ENCODE measurements at regions not wholly inside any gene's neighbourhood (a gene's known extent, or its start where the extent isn't known, plus 50 kb on each side); places are given as distances from the start of the nearest gene placed in this dataset.

DNA sequence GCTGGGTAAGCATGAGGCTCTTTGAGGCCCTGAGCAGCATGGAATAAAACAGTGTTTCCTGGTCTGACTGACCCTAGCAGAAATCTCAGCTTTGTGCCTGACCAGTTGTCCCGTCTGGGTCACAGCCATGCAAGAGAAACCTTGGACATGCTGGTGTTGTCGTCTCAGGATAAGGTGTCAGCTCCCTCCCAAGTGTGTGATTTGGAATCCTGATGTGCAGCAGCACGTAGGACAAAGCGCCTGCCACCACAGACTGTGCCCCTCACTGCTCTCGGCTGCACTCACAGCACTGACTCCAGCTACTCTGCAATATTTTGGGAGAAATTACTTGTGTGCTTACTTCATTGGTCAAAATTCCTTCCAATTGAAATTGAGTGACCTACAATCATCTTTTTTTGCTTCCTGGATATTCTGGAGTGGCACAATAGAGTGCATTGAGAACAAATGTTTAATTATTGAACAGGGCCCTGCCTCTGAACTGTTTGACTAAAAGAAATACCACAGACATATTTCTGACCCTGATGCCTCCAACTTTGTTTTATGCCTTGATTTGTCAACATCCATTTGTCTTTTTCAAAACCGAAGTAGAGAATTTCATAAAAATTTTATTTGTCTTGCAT, 352.4 kb downstream of the SOCS6 start:
- H3K9me3 ChIP-seq (ENCODE audit: control insufficient read depth in 2 of 2, low read length in 2 of 2): no peaks in the 10 kb centered on the region
- H3K27me3 ChIP-seq (ENCODE audit: control insufficient read depth in 1 of 2, insufficient read depth in 2 of 2, low read length in 2 of 2): no peaks in the 10 kb centered on the region
- no peaks in the 10 kb centered on the region for H3K36me3 ChIP-seq (ENCODE audit: control insufficient read depth in 2 of 2, insufficient read depth in 2 of 2, low read length in 2 of 2)
- no peak overlapping the region for H3K27ac ChIP-seq (ENCODE audit: low read length)
- no peaks in the 10 kb centered on the region for H3K4me1 ChIP-seq (ENCODE audit: control insufficient read depth, insufficient read depth, low read length)
- no peak overlapping the region for H3K9ac ChIP-seq (ENCODE audit: low read length in 2 of 2)
- H3K4me3 ChIP-seq (ENCODE audit: low read length in 2 of 2): no peak overlapping the region

DNA sequence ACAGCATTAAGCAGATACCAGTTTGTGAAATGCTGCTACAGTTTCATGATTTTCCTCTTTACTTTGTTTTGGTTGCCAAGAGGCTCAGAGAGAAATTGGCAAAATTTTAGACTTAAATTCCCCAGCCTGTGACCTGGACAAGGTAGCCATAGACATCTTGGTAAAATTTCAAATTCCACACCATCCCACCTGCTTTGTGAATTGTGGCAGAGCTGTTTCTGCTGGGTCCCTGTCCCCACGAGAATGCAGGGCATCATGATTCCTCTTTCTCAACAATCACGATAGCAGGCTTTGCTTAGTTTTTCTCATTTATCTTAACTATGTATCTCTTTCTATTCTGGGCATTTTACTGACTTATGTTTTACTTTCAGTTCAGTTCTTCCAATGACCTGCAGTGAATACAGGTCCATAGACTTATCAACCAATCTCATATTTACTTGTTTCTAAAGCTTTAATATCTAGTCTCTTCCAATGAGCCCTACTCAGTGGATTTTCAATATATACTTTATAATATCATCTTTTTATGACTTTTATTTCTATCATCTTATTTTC, 351.6 kb downstream of the SOCS6 start:
- no peak overlapping the region for H3K4me3 ChIP-seq (ENCODE audit: low read length in 2 of 2)
- H3K27ac ChIP-seq (ENCODE audit: low read length): no peak overlapping the region
- no peaks in the 10 kb centered on the region for H3K9me3 ChIP-seq (ENCODE audit: control insufficient read depth in 2 of 2, low read length in 2 of 2)
- H3K4me1 ChIP-seq (ENCODE audit: control insufficient read depth, insufficient read depth, low read length): no peaks in the 10 kb centered on the region
- no peak overlapping the region for H3K9ac ChIP-seq (ENCODE audit: low read length in 2 of 2)
- no peaks in the 10 kb centered on the region for H3K36me3 ChIP-seq (ENCODE audit: control insufficient read depth in 2 of 2, insufficient read depth in 2 of 2, low read length in 2 of 2)
- no peaks in the 10 kb centered on the region for H3K27me3 ChIP-seq (ENCODE audit: control insufficient read depth in 1 of 2, insufficient read depth in 2 of 2, low read length in 2 of 2)

DNA sequence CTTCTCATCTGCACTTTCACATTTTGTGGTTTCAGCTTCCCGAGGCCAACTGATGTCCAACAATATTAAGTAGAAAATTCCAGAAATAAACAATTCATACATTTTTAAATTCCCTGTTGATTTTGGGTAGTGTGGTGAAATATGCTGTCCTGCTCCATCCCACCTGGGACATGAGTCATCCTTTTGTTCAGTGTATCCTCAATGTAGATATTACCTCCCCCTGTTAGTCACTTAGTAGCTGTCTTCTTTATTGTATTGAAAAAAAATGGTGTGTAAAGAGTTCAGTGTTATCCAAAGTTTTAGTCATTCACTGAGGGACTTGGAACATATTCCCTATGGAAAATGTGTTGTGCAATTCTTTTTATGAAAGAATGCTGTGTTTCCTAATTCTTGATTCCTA, 348.1 kb downstream of the SOCS6 start:
- no peaks in the 10 kb centered on the region for H3K9me3 ChIP-seq (ENCODE audit: control insufficient read depth in 2 of 2, low read length in 2 of 2)
- no peaks in the 10 kb centered on the region for H3K36me3 ChIP-seq (ENCODE audit: control insufficient read depth in 2 of 2, insufficient read depth in 2 of 2, low read length in 2 of 2)
- H3K27ac ChIP-seq (ENCODE audit: low read length): no peak overlapping the region
- no peak overlapping the region for H3K4me3 ChIP-seq (ENCODE audit: low read length in 2 of 2)
- H3K9ac ChIP-seq (ENCODE audit: low read length in 2 of 2): no peak overlapping the region
- H3K4me1 ChIP-seq (ENCODE audit: control insufficient read depth, insufficient read depth, low read length): no peaks in the 10 kb centered on the region
- no peaks in the 10 kb centered on the region for H3K27me3 ChIP-seq (ENCODE audit: control insufficient read depth in 1 of 2, insufficient read depth in 2 of 2, low read length in 2 of 2)

DNA sequence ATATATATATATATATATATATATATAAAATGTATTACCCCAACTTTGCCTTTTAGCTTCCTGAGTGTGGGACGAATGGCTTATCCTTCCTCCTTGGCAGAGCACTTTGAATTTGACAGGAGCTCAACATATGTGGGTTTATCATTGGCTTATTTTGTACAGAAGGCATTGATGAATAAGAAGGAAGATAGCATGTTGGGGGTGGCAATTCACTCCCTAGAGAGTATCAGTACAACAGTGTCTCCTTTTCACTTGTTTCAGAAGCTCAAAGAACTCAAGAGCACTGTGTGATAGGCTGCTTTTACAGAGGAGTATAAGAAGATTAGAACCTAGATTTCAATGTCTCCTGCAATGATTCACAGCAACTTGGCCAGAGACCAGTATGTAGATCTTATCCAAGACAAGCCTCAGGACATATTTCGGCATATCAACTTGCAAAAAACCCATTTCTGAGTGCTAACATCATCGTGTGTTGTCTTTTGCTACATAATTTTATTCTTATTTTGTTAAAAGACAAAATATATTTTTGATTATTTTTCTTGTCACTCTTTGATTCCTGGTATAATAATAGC, 345.8 kb downstream of the SOCS6 start:
- Histone ChIP-seq H3K36me3 (ENCODE audit: control insufficient read depth in 2 of 2, insufficient read depth in 2 of 2, low read length in 2 of 2) (no peaks in the 10 kb centered on the region), H3K4me1 (ENCODE audit: control insufficient read depth, insufficient read depth, low read length) (no peaks in the 10 kb centered on the region), H3K4me3 (ENCODE audit: low read length in 2 of 2) (no peak overlapping the region), H3K27ac (ENCODE audit: low read length) (no peak overlapping the region), H3K27me3 (ENCODE audit: control insufficient read depth in 1 of 2, insufficient read depth in 2 of 2, low read length in 2 of 2) (no peaks in the 10 kb centered on the region), H3K9me3 (ENCODE audit: control insufficient read depth in 2 of 2, low read length in 2 of 2) (no peaks in the 10 kb centered on the region), H3K9ac (ENCODE audit: low read length in 2 of 2) (no peak overlapping the region)

DNA sequence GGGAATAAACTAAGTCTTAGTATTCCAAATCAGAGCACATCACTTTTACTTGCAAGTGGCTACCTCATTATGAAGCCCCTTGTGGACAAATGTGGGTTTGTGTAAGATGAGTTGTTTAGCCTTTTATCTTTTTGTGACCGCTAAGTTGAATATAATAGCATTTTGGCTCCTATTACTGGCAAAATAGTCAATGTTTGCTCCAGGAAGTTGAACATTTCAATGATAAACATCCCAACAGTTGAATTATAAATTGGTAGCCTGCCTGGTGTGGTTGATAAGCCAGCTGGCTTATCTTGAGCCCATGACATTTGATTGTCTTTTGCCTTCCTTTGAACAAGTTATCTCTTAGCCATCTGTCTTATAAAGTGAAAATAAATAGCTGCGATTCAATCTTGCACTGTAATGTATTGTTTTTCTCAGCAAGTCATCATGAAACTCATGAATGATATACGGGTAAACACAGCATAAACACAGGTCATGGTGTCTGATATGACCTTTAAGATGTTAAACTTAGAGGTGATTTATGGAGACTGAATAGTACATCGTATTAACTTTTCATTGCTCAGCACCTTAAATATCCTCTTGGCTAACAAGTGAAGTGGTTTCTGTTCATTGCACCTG, 338.4 kb downstream of the SOCS6 start:
- Histone ChIP-seq H3K4me1 (ENCODE audit: control insufficient read depth, insufficient read depth, low read length) (no peaks in the 10 kb centered on the region), H3K27me3 (ENCODE audit: control insufficient read depth in 1 of 2, insufficient read depth in 2 of 2, low read length in 2 of 2) (no peaks in the 10 kb centered on the region), H3K9me3 (ENCODE audit: control insufficient read depth in 2 of 2, low read length in 2 of 2) (no peaks in the 10 kb centered on the region), H3K4me3 (ENCODE audit: low read length in 2 of 2) (no peak overlapping the region), H3K9ac (ENCODE audit: low read length in 2 of 2) (no peak overlapping the region), H3K27ac (ENCODE audit: low read length) (no peak overlapping the region), H3K36me3 (ENCODE audit: control insufficient read depth in 2 of 2, insufficient read depth in 2 of 2, low read length in 2 of 2) (no peaks in the 10 kb centered on the region)

DNA sequence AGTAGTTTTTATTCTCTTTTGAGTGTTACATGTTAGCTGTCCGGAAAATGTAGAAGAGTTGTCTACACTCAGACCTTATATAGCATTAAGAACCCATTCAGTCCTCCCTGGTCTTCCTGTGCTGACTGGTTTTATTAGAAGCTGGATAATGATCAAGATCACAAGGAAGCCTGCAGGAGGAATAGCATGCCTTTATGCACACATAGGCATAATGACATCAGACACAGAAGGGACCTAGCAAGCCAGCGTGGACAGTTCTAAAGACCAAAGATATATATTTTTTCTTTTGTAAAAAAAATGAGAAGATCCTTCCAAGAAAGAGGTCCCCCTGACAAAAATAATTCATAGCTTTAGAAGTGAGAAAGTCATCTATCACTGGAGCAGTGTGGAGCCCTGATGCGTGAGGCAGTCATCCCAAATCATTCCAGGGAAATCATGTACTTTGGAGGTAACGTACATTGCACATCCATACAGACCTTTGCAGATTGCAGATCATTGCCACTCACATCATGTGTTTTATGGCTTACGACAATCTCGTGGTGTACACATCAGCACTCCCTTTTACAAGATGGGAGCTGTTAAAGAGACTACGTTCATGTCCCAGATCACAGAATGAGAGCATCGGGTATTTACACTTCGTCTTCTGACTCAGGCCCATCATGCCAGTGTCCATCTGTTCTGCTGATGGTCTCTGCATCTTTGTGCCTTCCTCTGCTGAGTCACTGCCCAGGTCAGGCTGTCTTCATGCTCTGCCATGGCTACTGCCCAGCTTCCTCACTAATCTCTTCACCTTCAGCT, 334.0 kb downstream of the SOCS6 start:
- Histone ChIP-seq H3K4me3 (ENCODE audit: low read length in 2 of 2) (no peak overlapping the region), H3K4me1 (ENCODE audit: control insufficient read depth, insufficient read depth, low read length) (no peaks in the 10 kb centered on the region), H3K27me3 (ENCODE audit: control insufficient read depth in 1 of 2, insufficient read depth in 2 of 2, low read length in 2 of 2) (no peaks in the 10 kb centered on the region), H3K9me3 (ENCODE audit: control insufficient read depth in 2 of 2, low read length in 2 of 2) (no peaks in the 10 kb centered on the region), H3K9ac (ENCODE audit: low read length in 2 of 2) (no peak overlapping the region), H3K27ac (ENCODE audit: low read length) (no peak overlapping the region), H3K36me3 (ENCODE audit: control insufficient read depth in 2 of 2, insufficient read depth in 2 of 2, low read length in 2 of 2) (no peaks in the 10 kb centered on the region)

DNA sequence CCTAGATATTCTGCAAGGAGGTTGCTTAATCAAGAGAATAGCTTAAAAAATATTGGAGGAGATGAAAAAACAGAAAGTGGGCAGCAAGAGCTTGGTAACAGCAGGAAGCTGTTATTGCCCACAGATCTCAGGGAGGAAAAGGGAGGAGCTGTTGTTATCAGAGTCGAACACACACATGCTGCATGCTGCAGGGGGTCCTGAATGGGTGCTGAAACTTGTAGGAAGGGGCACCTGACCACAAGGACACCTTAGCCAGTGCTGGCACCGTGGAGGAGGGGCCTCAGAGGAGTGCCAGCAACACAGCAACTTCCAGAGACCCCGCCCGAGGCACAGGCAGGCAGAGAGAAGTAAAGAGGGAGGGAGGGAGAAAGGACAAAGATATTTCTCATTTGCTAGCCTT, 332.9 kb downstream of the SOCS6 start:
- no peak overlapping the region for H3K9ac ChIP-seq (ENCODE audit: low read length in 2 of 2)
- H3K27ac ChIP-seq (ENCODE audit: low read length): no peak overlapping the region
- peaks cover 0 to 3% of the 10 kb centered on the region in 2 donors for H3K9me3 ChIP-seq (ENCODE audit: control insufficient read depth in 2 of 2, low read length in 2 of 2)
- no peaks in the 10 kb centered on the region for H3K27me3 ChIP-seq (ENCODE audit: control insufficient read depth in 1 of 2, insufficient read depth in 2 of 2, low read length in 2 of 2)
- H3K36me3 ChIP-seq (ENCODE audit: control insufficient read depth in 2 of 2, insufficient read depth in 2 of 2, low read length in 2 of 2): no peaks in the 10 kb centered on the region
- H3K4me3 ChIP-seq (ENCODE audit: low read length in 2 of 2): no peak overlapping the region
- H3K4me1 ChIP-seq (ENCODE audit: control insufficient read depth, insufficient read depth, low read length): no peaks in the 10 kb centered on the region

DNA sequence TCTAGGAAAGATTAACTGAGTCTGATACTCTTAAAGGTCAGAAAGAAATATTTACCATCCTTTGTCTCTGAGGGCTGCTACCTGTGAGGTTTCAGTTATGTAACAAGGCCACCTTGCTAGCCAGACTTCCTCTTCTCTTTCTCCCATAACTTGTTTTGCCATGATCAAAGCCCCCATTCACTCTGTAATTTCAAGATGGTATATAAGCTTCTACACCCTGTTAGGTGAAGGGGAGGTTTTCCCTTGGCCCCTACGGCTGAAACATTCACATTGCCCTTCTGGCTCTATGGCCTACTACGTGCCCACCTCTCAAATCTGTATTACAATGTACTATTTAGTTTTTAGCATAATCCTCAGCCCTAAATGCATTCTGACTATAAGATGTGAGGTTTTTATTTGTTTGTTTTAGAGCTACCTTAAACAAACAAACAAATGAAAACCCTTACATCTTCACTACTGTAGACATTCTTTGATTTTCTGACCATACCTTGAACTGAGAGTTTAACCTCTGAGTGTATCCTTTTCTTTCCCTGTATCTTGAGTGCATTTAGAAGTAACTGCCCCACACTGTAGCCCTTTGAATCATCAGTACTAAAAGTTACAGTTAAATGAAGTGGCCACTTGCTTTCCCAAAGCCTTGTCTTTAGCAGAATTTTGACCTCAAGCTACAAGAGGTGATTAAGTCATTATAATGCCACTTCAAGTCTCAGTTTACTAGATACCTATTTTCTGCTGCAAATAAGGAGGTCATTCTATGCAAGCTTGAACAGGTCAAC, 332.2 kb downstream of the SOCS6 start:
- Histone ChIP-seq H3K27ac (ENCODE audit: low read length) (no peak overlapping the region), H3K27me3 (ENCODE audit: control insufficient read depth in 1 of 2, insufficient read depth in 2 of 2, low read length in 2 of 2) (no peaks in the 10 kb centered on the region), H3K36me3 (ENCODE audit: control insufficient read depth in 2 of 2, insufficient read depth in 2 of 2, low read length in 2 of 2) (no peaks in the 10 kb centered on the region), H3K9ac (ENCODE audit: low read length in 2 of 2) (no peak overlapping the region), H3K4me1 (ENCODE audit: control insufficient read depth, insufficient read depth, low read length) (no peaks in the 10 kb centered on the region), H3K9me3 (ENCODE audit: control insufficient read depth in 2 of 2, low read length in 2 of 2) (peaks cover 0 to 3% of the 10 kb centered on the region in 2 donors), H3K4me3 (ENCODE audit: low read length in 2 of 2) (no peak overlapping the region)

DNA sequence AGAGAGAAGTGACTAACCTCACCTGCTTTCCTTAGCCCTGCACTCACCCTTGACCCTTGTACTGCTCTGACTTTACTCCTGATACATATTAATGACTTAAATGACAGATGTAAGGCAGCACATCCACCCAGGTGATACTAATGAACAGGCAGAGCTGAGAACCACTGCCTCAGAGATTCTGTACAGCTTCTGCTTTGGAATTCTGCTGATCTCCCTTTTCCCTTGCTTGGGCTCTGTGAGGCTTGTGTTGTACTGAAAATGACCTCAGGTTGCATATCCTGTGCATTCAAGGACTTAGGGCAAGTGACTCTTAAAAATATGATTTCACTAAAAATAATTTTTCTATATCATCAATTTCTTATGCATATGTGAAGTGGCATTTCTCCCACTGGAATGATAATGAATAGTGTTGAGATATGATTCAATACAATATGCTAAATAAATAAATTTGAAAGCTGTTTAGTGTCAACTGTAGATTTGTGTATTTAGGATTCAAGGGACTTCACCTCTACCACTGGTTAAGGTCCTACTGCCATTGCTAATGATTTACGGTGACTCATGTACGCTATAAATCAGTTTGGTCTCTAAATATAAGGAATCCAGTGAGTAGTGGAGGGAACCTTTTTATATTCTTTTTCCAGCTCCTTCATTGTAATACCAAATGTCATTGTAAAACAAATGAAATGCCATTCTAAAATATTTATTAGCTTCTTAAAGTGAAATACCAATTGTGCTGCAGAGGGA, 328.3 kb downstream of the SOCS6 start:
- Histone ChIP-seq H3K9me3 (ENCODE audit: control insufficient read depth in 2 of 2, low read length in 2 of 2) (peaks cover 3 to 4% of the 10 kb centered on the region in 2 donors), H3K27ac (ENCODE audit: low read length) (no peak overlapping the region), H3K36me3 (ENCODE audit: control insufficient read depth in 2 of 2, insufficient read depth in 2 of 2, low read length in 2 of 2) (no peaks in the 10 kb centered on the region), H3K9ac (ENCODE audit: low read length in 2 of 2) (no peak overlapping the region), H3K4me1 (ENCODE audit: control insufficient read depth, insufficient read depth, low read length) (no peaks in the 10 kb centered on the region), H3K4me3 (ENCODE audit: low read length in 2 of 2) (no peak overlapping the region), H3K27me3 (ENCODE audit: control insufficient read depth in 1 of 2, insufficient read depth in 2 of 2, low read length in 2 of 2) (no peaks in the 10 kb centered on the region)
